HG03342 (cell line): ENCODE measurements at regions not wholly inside any gene's neighbourhood (a gene's known extent, or its start where the extent isn't known, plus 50 kb on each side); places are given as distances from the start of the nearest gene placed in this dataset.

Experiments
- ATAC-seq: cut with Tn5 transposase; IDR thresholded peaks from one replicate; pipeline ENCODE4 v1.9.1; 2021; ENCODE audit warnings: mild to moderate bottlenecking, moderate library complexity; ENCODE audit not compliant: unreplicated experiment

DNA sequence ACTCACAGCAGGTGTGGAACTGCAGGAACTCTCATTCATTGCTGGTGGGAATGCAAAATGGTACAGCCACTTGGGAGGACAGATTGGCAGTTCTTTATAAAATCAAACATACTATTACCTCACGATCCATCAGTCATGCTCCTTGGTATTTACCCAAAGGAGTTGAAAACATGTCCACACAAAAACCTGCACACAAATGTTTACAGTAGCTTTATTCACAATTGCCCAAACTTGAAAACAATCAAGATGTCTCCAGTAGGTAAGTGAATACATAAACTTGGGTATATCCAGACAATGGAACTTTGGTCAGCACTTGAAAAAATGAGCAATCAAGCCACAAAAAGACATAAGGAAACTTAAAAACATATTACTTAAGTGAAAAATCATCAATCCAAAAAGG lies 215.5 kb downstream of the IRX1 start:
- no peak for ATAC-seq

GRCh38 chr5:3818624-3819023 lies 223.0 kb downstream of the IRX1 start:
- no peak for ATAC-seq

- ATAC-seq: no peak
Observed at GRCh38 chr5:3825531-3826451, 230.2 kb downstream of the IRX1 start.

GRCh38 chr5:3827624-3828023 lies 232.0 kb downstream of the IRX1 start:
- ATAC-seq: no peak

DNA sequence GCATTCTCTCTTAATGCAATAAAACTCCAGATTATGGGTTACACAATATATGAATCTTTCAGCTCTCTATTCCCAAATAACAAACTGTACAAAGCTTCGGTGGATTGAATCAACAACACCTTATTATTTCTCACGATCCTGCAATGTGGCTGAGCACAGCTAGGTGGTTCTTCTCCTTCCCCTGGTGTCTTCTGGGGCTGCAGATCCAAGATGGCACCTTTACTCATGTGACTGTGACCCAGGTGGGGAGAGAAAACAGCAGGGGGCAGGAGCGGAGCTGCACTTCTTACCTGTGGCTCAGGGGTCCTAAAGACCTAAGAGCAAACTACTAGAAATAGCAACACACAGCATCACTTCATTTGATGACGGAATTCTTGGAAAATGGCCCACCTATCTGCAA lies 233.1 kb downstream of the IRX1 start:
- ATAC-seq: no peak

DNA sequence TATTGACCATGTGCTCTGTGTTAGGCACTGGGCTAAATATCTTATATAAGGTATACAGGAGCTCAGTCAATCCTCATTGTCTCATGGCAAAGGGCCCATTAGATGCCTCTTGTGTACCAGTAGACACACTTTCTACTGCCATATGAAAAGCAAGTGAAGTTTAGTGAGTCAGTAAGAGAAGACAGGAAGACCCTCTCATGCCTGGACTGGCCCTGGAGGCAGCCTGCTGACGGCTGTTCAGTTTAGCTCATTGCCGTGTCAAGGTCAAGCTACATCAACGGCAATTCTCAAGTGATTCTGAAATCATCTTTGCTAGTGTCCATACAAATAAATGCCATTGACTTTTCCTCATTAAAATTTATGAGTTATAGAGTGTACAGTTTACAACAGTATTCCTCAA lies 237.9 kb downstream of the IRX1 start:
- ATAC-seq: no peak

- no peak for ATAC-seq
Observed at GRCh38 chr5:3835811-3836210, 240.2 kb downstream of the IRX1 start.

DNA sequence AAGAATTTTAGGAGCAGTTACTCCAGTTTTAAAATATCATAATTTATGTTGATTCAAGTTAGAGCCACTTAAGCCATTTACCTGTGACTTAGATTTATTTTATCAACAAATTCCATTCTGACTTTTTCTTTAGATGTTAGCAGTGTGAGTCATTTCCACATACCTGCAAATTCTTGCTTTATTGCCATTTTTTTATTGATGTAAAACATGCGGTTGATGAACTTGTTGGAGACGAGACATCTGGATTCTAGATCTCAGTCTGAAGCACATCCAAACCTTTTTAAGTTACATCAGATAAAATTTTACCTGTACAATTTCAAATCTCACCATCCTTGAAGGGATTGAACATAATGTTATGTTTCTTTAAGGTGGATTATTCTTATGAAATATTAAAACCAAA lies 240.9 kb downstream of the IRX1 start:
- no peak for ATAC-seq

GRCh38 chr5:3837506-3837905 lies 241.9 kb downstream of the IRX1 start:
- ATAC-seq: no peak

GRCh38 chr5:3839151-3839550 lies 243.5 kb downstream of the IRX1 start:
- ATAC-seq: no peak

- ATAC-seq: no peak
Observed at GRCh38 chr5:3842591-3842990, 247.0 kb downstream of the IRX1 start.

DNA sequence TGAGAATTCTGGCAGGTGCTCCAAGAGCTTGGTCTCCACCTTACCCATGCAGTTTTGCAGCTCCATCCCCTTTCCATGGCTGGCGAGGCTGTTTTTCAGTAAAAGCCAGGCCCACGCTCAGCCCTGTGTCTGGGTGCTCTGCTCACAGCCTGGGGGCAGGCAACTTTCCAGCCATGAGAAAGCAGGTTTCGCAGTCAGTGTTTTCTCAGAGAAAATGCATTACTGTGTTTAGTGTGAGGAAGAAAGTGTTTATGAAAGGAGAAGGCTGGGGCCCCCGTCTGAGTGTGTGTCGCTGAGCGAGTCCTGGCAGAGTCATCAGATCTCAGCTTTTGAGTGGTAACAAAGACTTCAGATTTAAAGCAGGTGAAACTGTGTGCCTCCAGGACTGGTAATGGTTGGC lies 248.1 kb downstream of the IRX1 start:
- ATAC-seq: no peak

DNA sequence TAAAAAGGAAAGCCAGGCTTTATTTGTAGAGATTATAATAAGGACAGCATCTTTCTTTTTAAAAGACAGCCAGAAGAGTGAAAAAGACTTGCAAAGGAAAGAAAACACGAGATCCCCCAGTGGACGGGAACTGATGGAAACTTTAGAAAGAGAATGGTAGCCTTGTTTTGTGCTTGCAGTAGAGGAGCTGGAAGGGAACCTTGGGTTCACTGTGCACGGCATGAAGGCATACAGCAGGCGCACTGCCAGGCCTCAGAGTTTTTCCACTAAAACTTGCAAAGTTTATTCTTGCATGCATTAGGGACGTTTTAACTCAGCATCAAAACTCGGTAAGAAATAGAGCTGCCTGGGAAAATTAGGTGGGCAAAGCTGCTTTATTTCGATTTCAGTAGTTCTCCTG lies 248.6 kb downstream of the IRX1 start:
- ATAC-seq: no peak

DNA sequence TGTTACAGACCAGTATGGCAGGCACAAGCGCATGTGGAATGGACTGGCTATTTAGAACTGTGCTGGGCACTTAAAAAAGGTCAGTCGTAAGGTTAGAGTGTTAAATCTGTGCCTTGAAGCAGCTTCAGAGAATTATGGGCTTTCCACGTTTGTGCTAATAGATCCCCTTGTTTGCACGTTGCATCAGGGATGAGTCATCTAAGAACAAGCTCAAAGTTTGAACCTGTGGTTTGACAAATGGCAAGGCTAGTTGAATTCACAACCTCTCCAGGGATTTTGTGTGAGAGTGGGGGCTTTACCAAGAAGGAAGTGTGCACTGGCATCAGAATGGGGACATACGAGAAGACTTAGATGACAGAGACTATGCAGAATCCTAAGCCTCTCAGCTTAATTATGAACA lies 249.6 kb downstream of the IRX1 start:
- ATAC-seq: no peak

DNA sequence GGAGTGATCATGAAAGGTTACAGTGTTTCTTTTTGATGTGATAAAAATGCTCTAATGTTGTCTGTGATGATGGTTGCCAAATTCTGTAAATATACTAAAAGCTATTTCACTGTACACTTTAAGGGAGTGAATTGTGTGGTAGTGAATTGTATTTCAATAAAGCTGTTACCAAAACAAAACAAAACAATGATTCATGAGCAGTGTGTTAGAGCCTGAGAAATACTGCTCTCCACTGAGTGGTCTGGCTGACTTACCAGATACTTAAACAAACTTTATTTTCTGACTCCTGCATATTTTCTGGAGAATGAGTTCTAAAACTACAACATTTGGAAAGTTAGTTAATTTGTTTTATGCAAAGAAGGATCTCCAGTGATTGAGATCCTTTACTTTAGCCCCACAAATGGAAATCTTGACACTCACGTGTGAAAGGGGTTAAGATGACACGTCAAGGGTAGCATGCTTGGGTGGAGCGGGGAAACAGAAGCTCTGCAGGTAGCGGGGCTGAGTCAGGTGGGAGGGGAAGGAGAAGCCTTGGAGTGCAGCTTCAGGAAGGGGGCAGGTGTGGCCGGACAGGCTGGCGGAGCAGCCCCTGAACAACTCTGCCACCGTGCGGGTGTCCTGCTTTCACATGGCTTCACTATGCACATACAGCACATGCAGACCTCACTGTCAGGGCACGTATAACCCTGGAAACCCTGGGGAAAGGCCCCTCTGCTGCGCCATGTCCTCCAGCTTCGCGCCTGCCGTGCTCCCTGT lies 256.7 kb downstream of the IRX1 start:
- no peak for ATAC-seq

- no peak for ATAC-seq
Observed at GRCh38 chr5:3853362-3853761, 257.7 kb downstream of the IRX1 start.

DNA sequence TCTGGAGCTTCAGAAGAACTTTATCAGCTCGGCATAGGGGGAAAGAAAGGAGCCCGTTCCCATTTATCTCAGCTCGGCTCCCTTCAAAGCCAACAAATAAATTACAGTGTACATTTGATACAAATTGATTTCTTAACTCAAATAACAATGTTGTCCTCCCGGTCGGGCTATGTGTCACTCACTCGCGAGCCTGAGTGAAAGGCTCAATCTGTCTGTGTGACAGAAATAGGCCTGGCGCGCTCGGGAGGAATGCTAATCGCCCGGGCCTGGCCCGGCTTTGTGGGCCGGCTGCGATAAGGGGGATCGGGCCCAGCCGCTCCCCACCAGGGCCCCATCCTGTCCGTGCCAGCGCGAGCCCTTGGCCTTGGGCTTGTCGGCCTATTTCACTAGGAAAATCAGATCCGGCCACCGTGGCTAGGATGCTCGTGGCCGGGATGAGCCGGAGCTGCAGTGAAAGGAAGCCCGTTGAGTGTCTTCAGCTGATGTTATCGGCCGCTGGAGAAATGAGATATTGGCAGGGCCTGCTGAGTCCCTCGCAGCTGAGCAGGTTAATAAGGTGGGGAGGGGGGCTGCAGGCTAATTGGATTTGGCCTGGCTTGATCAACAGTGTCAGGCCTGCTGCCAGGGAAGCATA lies 258.7 kb downstream of the IRX1 start:
- no peak for ATAC-seq

GRCh38 chr5:3856036-3856435 lies 260.4 kb downstream of the IRX1 start:
- ATAC-seq: no peak

- no peak for ATAC-seq
Observed at GRCh38 chr5:3858524-3858923, 262.9 kb downstream of the IRX1 start.

DNA sequence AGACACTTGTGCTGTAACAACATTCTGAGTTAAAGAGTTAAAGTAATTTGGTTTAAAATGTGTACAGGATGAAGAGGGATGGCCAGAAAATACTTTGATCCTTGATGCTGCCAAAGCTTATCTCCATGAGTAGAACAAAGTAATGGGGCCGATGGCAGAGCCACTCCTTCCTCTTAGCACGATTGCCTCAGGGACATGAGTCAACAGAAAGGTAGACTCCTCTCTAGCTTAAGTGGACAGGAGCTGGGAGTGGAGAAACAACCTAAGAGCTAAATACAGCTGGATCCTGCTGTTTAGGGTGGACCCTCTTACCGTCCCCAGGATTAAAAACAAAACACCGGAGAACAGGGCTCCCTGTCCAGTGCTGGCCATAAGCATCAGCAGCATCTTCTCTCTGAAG lies 267.3 kb downstream of the IRX1 start:
- ATAC-seq: no peak

GRCh38 chr5:3875144-3875543 lies 279.5 kb downstream of the IRX1 start:
- no peak for ATAC-seq

- no peak for ATAC-seq
Observed at GRCh38 chr5:3878267-3878666, 282.6 kb downstream of the IRX1 start.
